A549 (cell line): ENCODE measurements at regions not wholly inside any gene's neighbourhood (a gene's known extent, or its start where the extent isn't known, plus 50 kb on each side); places are given as distances from the start of the nearest gene placed in this dataset.

Source experiments
- ATAC-seq, 2 experiments: fragments of 200-7000 bp in 1 of 2; fragments of >200 bp in 1 of 2; cut with Nextera tagmentation in 1 of 2; cut with Tn5 transposase in 1 of 2; 3 replicates each; pipeline versions ENCODE4 v1.8.0 to v1.9.1; 2018 to 2020; ENCODE audit warnings: mild to moderate bottlenecking in 1 of 2, moderate library complexity in 1 of 2
- CTCF ChIA-PET: fragments of 300-600 bp; sonication (Branson Sonifier 250); formaldehyde crosslinking; extraction: SDS; loops from one replicate; lab custom pipeline; 2021; ENCODE audit warnings: antibody characterized with exemption, inconsistent platforms; lab: Yijun Ruan, JAX
- POLR2A ChIA-PET: fragments of 350-600 bp; formaldehyde crosslinking; extraction: SDS; loops from one replicate; lab custom pipeline; 2021; ENCODE audit warnings: antibody characterized with exemption, inconsistent platforms; lab: Yijun Ruan, JAX
- DNase-seq, 2 experiments: peaks; one replicate each; pipeline versions ENCODE4 v3.0.0 to v3.0.0-alpha.2; 2011 to 2016; ENCODE audit warnings: low read depth in 1 of 2, low spot score in 1 of 2
- FAIRE-seq: peaks from 2 replicates; lab custom pipeline; 2011; peaks lifted over from hg19 to GRCh38; lab: Jason Lieb, UNC
- H3K27ac ChIP-seq, 2 experiments: fragments of >200 bp; sonication (Bioruptor Twin); formaldehyde crosslinking; 3 replicates each; pipeline ENCODE4 v1.5.1; 2016 to 2017
- H3K4me1 ChIP-seq: fragments of >200 bp; sonication (Bioruptor Twin); formaldehyde crosslinking; 3 replicates; pipeline ENCODE4 v1.6.1; 2016
- H3K4me2 ChIP-seq: fragments of >200 bp; sonication (Bioruptor Twin); formaldehyde crosslinking; 3 replicates; pipeline ENCODE4 v1.6.1; 2016
- H3K4me3 ChIP-seq: fragments of >200 bp; sonication (Bioruptor Twin); formaldehyde crosslinking; 3 replicates; pipeline ENCODE4 v1.5.1; 2016
- H3K9me3 ChIP-seq: fragments of >200 bp; sonication (Bioruptor Twin); formaldehyde crosslinking; 3 replicates; pipeline ENCODE4 v1.6.1; 2016
- CBX8 ChIP-seq: fragments of 200-600 bp; sonication (generic); IDR thresholded peaks from 2 replicates; pipeline ENCODE4 v1.6.1; 2016
- CHD2 ChIP-seq: fragments of 150-350 bp; IDR thresholded peaks from 2 replicates; pipeline ENCODE4 v1.6.1; 2014; ENCODE audit warnings: low read length; ENCODE audit not compliant: partially characterized antibody
- E2F6 ChIP-seq: IDR thresholded peaks from 2 replicates; pipeline ENCODE4 v1.6.1; 2012; ENCODE audit warnings: low read depth, borderline replicate concordance
- EHMT2 ChIP-seq: fragments of 200-600 bp; sonication (generic); IDR thresholded peaks from 2 replicates; pipeline ENCODE4 v1.6.1; 2016; ENCODE audit warnings: antibody characterized with exemption, low read depth, mild to moderate bottlenecking, moderate library complexity
- ESRRA ChIP-seq: fragments of 150-350 bp; IDR thresholded peaks from 2 replicates; pipeline ENCODE4 v1.6.1; 2014; ENCODE audit warnings: mild to moderate bottlenecking, low read length, borderline replicate concordance
- FOSB ChIP-seq: fragments of 250-450 bp; sonication (Bioruptor Pico); IDR thresholded peaks from 2 replicates; pipeline ENCODE4 v1.5.0; 2020; ENCODE audit warnings: mild to moderate bottlenecking, moderate library complexity
- FOSL2 ChIP-seq, 2 experiments: fragments of 450-650 bp in 1 of 2; fragments of >200 bp in 1 of 2; sonication (Bioruptor Twin) in 1 of 2; formaldehyde crosslinking; IDR thresholded peaks; 2 replicates each; pipeline versions ENCODE4 v1.5.0 to v1.6.1; 2016 to 2020; ENCODE audit warnings: mild to moderate bottlenecking in 1 of 2, moderate library complexity in 1 of 2
- HEYL ChIP-seq: fragments of 250-450 bp; sonication (Bioruptor Pico); IDR thresholded peaks from 2 replicates; pipeline ENCODE4 v1.8.0; 2021; ENCODE audit warnings: mild to moderate bottlenecking, moderate library complexity
- HOXA7 ChIP-seq: fragments of 250-450 bp; sonication (Bioruptor Pico); IDR thresholded peaks from 2 replicates; pipeline ENCODE4 v1.5.0; 2020; ENCODE audit warnings: mild to moderate bottlenecking, moderate library complexity
- HOXB5 ChIP-seq: fragments of 250-450 bp; sonication (Bioruptor Pico); IDR thresholded peaks from 2 replicates; pipeline ENCODE4 v1.5.0; 2020; ENCODE audit warnings: mild to moderate bottlenecking, moderate library complexity
- JUNB ChIP-seq: fragments of >200 bp; sonication (Bioruptor Twin); formaldehyde crosslinking; IDR thresholded peaks from 2 replicates; pipeline ENCODE4 v1.6.1; 2016
- KDM1A ChIP-seq: fragments of 200-600 bp; sonication (generic); IDR thresholded peaks from 2 replicates; pipeline ENCODE4 v1.6.1; 2016; ENCODE audit warnings: low read depth, mild to moderate bottlenecking
- MAFK ChIP-seq: fragments of 450-650 bp; IDR thresholded peaks from 2 replicates; pipeline ENCODE4 v1.6.1; 2014; ENCODE audit not compliant: partially characterized antibody
- MAX ChIP-seq: IDR thresholded peaks from 2 replicates; pipeline ENCODE4 v1.6.1; 2012
- MYC ChIP-seq: IDR thresholded peaks from 2 replicates; pipeline ENCODE4 v1.6.1; 2012; ENCODE audit warnings: mild to moderate bottlenecking, inconsistent platforms, low read length, improper control_type of control experiment, borderline replicate concordance
- NR3C1 ChIP-seq: fragments of >200 bp; sonication (Bioruptor Twin); formaldehyde crosslinking; IDR thresholded peaks from 3 replicates; pipeline ENCODE4 v1.6.1; 2017
- PHF8 ChIP-seq: fragments of 200-600 bp; sonication (generic); IDR thresholded peaks from 2 replicates; pipeline ENCODE4 v1.6.1; 2016; ENCODE audit warnings: low read depth, mild to moderate bottlenecking, antibody characterized with exemption, moderate library complexity, borderline replicate concordance
- POLR2AphosphoS2 ChIP-seq: conservative IDR thresholded peaks from 2 replicates; pipeline ENCODE4 v1.6.1; 2012; ENCODE audit warnings: low read length, improper control_type of control experiment, inconsistent platforms
- RARB ChIP-seq: fragments of 250-450 bp; sonication (Bioruptor Pico); IDR thresholded peaks from 2 replicates; pipeline ENCODE4 v1.8.0; 2021; ENCODE audit warnings: mild to moderate bottlenecking, moderate library complexity
- REST ChIP-seq: fragments of 200-600 bp; sonication (generic); IDR thresholded peaks from 2 replicates; pipeline ENCODE4 v1.6.1; 2016; ENCODE audit warnings: antibody characterized with exemption, mild to moderate bottlenecking, moderate library complexity
- RFX5 ChIP-seq: fragments of 450-650 bp; IDR thresholded peaks from 2 replicates; pipeline ENCODE4 v1.7.1; 2014; ENCODE audit warnings: antibody characterized with exemption, mild to moderate bottlenecking, moderate library complexity
- ZC3H11A ChIP-seq: fragments of 450-650 bp; IDR thresholded peaks from 2 replicates; pipeline ENCODE4 v1.6.1; 2014; ENCODE audit warnings: antibody characterized with exemption, mild to moderate bottlenecking
- ZNF302 ChIP-seq: fragments of 250-450 bp; sonication (Bioruptor Pico); IDR thresholded peaks from 2 replicates; pipeline ENCODE4 v1.9.0; 2021; ENCODE audit warnings: inconsistent platforms, mild to moderate bottlenecking, moderate library complexity
- WGBS: methylation state at CpG from one replicate; pipeline ENCODE4 v1.1.6; 2017; ENCODE audit errors: missing lambda C conversion rate; 5-methylcytosine and 5-hydroxymethylcytosine counted together
- TF ChIP-seq, protein P1 (sequence below): fragments of 250-450 bp; sonication (Bioruptor Pico); IDR thresholded peaks from 2 replicates; pipeline ENCODE4 v1.5.0; 2020; ENCODE audit warnings: low read depth, mild to moderate bottlenecking, moderate library complexity

- no peak for TF ChIP-seq REST
- no peak for TF ChIP-seq JUNB
- TF ChIP-seq ZNF302 (CRISPR knock-in tag), result no peak
- no peak for TF ChIP-seq KDM1A
- no peak for TF ChIP-seq EHMT2
- TF ChIP-seq ZC3H11A, result no peak
- TF ChIP-seq E2F6, result no peak
- TF ChIP-seq, all 56 proteins: peak for 0
Observed at GRCh38 chr10:132131581-132132420, 54.9 kb upstream of the DPYSL4 start (continued).

DNA sequence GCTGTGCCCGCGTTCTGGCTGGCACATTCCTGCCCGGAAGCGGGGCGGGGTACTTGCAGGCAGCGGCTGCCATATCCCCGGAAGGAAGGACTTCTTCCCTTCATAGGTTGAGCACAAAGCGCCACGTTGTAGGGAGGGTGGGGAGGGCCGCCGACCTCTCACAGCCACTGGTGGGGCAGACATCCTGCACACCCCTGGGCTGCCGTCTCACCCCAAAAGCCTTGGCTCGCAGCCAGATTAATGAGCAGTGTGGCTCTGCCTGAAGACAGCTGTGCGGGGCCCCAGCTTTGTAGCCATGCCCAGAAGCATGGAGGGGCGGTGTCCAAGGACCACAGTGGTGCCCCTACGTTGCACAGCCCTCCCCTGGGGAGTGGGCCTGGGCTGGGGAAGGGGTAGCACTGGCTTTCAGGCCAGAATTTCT lies 54.3 kb upstream of the DPYSL4 start:
- no peak for TF ChIP-seq HOXA7 (CRISPR knock-in tag)
- TF ChIP-seq CHD2, result no peak
- TF ChIP-seq RARB, result no peak
- TF ChIP-seq FOSL2 (IDR thresholded peaks at IDR 0.05), result no peak
- no peak for TF ChIP-seq FOSL2 (CRISPR knock-in tag; IDR thresholded peaks at IDR 0.05)
- no peak for TF ChIP-seq PHF8
- no peak for TF ChIP-seq FOSB (CRISPR knock-in tag)
- TF ChIP-seq HOXB5 (CRISPR knock-in tag), result no peak
- TF ChIP-seq MAFK, result no peak
- no peak for TF ChIP-seq EHMT2
- TF ChIP-seq MYC, result no peak
- no peak for TF ChIP-seq E2F6
- TF ChIP-seq, protein P1, sequence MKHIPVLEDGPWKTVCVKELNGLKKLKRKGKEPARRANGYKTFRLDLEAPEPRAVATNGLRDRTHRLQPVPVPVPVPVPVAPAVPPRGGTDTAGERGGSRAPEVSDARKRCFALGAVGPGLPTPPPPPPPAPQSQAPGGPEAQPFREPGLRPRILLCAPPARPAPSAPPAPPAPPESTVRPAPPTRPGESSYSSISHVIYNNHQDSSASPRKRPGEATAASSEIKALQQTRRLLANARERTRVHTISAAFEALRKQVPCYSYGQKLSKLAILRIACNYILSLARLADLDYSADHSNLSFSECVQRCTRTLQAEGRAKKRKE (CRISPR knock-in tag), result no peak
- Histone ChIP-seq H3K4me2 (no peak overlapping the region), H3K27ac (no peak overlapping the region), H3K4me1 (no peaks in the 10 kb centered on the region), H3K4me3 (no peak overlapping the region), H3K9me3 (no peaks in the 10 kb centered on the region)
- ATAC-seq (no peak), DNase-seq (no peak), FAIRE-seq (no peak)
- 84% methylated on average over 12 of the region's 16 CpGs for WGBS
- ChIA-PET CTCF (interaction anchor here (1.8 to 6.4 kb wide), 3 partner anchors 10 to 15 kb away, joined by 5 to 45 read pairs (median 6); no protein-coding TSS in a partner anchor), POLR2A (no interaction called here)

- Histone ChIP-seq H3K9me3 (no peaks in the 10 kb centered on the region), H3K27ac (no peak overlapping the region), H3K4me3 (no peak overlapping the region), H3K4me1 (no peaks in the 10 kb centered on the region)
- CTCF ChIA-PET, result interaction anchor here (1.3 to 6.4 kb wide), 2 partner anchors 9 to 110 kb away, joined by 5 to 45 read pairs; no protein-coding TSS in a partner anchor
- 93% methylated on average over 18 of the region's 18 CpGs for WGBS
- POLR2A ChIA-PET, result no interaction called here
- FAIRE-seq (no peak), ATAC-seq (no peak), DNase-seq (no peak)
- TF ChIP-seq HEYL (CRISPR knock-in tag) (no peak), ZC3H11A (no peak), CBX8 (no peak), ESRRA (no peak), MAX (no peak), EHMT2 (no peak), POLR2AphosphoS2 (no peak), RFX5 (no peak), NR3C1 (no peak)
- TF ChIP-seq, all 56 proteins: peak for 0
- H3K4me2 ChIP-seq, result no peak overlapping the region
Observed at GRCh38 chr10:132133005-132133404, 53.7 kb upstream of the DPYSL4 start.
